SK-N-SH treated with all-trans-retinoic acid at 6 μM for 48 hours (cell line): ENCODE measurements at regions not wholly inside any gene's neighbourhood (a gene's known extent, or its start where the extent isn't known, plus 50 kb on each side); places are given as distances from the start of the nearest gene placed in this dataset.

ENCODE experiments used
- ATAC-seq: fragments of 200-7000 bp; cut with Tn5 transposase; 3 replicates; pipeline ENCODE4 v1.9.1; 2020; ENCODE audit warnings: mild to moderate bottlenecking, moderate library complexity
- BACH2 ChIP-seq: fragments of 250-450 bp; sonication (Bioruptor Pico); IDR thresholded peaks from 2 replicates; pipeline ENCODE4 v1.9.0; 2021; ENCODE audit warnings: mild to moderate bottlenecking, borderline replicate concordance
- GLIS3 ChIP-seq: fragments of 250-450 bp; sonication (Bioruptor Pico); IDR thresholded peaks from 2 replicates; pipeline ENCODE4 v1.5.0; 2020; ENCODE audit warnings: mild to moderate bottlenecking, moderate library complexity
- ISL1 ChIP-seq: fragments of 250-450 bp; sonication (Bioruptor Pico); IDR thresholded peaks from 2 replicates; pipeline ENCODE4 v2.1.2; 2022; ENCODE audit warnings: mild to moderate bottlenecking, moderate library complexity
- OSR1 ChIP-seq: fragments of 250-450 bp; sonication (Bioruptor Pico); IDR thresholded peaks from 2 replicates; pipeline ENCODE4 v1.8.0; 2022; ENCODE audit warnings: moderate library complexity, mild to moderate bottlenecking, inconsistent platforms
- PATZ1 ChIP-seq: fragments of 250-450 bp; sonication (Bioruptor Pico); IDR thresholded peaks from 2 replicates; pipeline ENCODE4 v1.8.0; 2020; ENCODE audit warnings: mild to moderate bottlenecking, moderate library complexity, borderline replicate concordance
- PPARA ChIP-seq: fragments of 250-450 bp; sonication (Bioruptor Pico); IDR thresholded peaks from 2 replicates; pipeline ENCODE4 v1.5.0; 2020; ENCODE audit warnings: mild to moderate bottlenecking, borderline replicate concordance
- RARB ChIP-seq: fragments of 250-450 bp; sonication (Bioruptor Pico); IDR thresholded peaks from 2 replicates; pipeline ENCODE4 v1.8.0; 2021; ENCODE audit warnings: mild to moderate bottlenecking, moderate library complexity
- SNAI2 ChIP-seq: fragments of 250-450 bp; sonication (Bioruptor Pico); IDR thresholded peaks from 2 replicates; pipeline ENCODE4 v1.5.0; 2020; ENCODE audit warnings: mild to moderate bottlenecking, moderate library complexity
- TCF4 ChIP-seq: fragments of 250-450 bp; sonication (Bioruptor Pico); IDR thresholded peaks from 2 replicates; pipeline ENCODE4 v1.8.0; 2021; ENCODE audit warnings: mild to moderate bottlenecking, moderate library complexity, borderline replicate concordance
- TOX ChIP-seq: fragments of 250-450 bp; sonication (Bioruptor Pico); IDR thresholded peaks from 2 replicates; pipeline ENCODE4 v1.8.0; 2021; ENCODE audit warnings: mild to moderate bottlenecking, moderate library complexity, borderline replicate concordance
- TSHZ2 ChIP-seq: fragments of 250-450 bp; sonication (Bioruptor Pico); IDR thresholded peaks from 2 replicates; pipeline ENCODE4 v1.5.0; 2020; ENCODE audit warnings: mild to moderate bottlenecking, moderate library complexity
- ZC3H10 ChIP-seq: fragments of 250-450 bp; sonication (Bioruptor Pico); IDR thresholded peaks from 2 replicates; pipeline ENCODE4 v1.5.1; 2021; ENCODE audit warnings: mild to moderate bottlenecking, moderate library complexity
- ZFP3 ChIP-seq: fragments of 250-450 bp; sonication (Bioruptor Pico); IDR thresholded peaks from 2 replicates; pipeline ENCODE4 v1.5.0; 2020; ENCODE audit warnings: mild to moderate bottlenecking, moderate library complexity
- ZFP30 ChIP-seq: fragments of 450-650 bp; formaldehyde crosslinking; IDR thresholded peaks from 2 replicates; pipeline ENCODE4 v1.5.0; 2022; ENCODE audit warnings: mild to moderate bottlenecking, moderate library complexity
- ZNF565 ChIP-seq: fragments of 450-650 bp; formaldehyde crosslinking; conservative IDR thresholded peaks from 2 replicates; pipeline ENCODE4 v1.5.0; 2020; ENCODE audit warnings: low read depth, mild to moderate bottlenecking, moderate library complexity
- ZNF70 ChIP-seq: fragments of 450-650 bp; formaldehyde crosslinking; IDR thresholded peaks from 2 replicates; pipeline ENCODE4 v1.5.0; 2020; ENCODE audit warnings: mild to moderate bottlenecking, moderate library complexity
- ZNF8 ChIP-seq: fragments of 450-650 bp; formaldehyde crosslinking; IDR thresholded peaks from 2 replicates; pipeline ENCODE4 v1.5.0; 2020; ENCODE audit warnings: mild to moderate bottlenecking, moderate library complexity
- TF ChIP-seq, protein P1 (sequence below): fragments of 250-450 bp; sonication (Bioruptor Pico); IDR thresholded peaks from 2 replicates; pipeline ENCODE4 v1.5.1; 2021; ENCODE audit warnings: mild to moderate bottlenecking, moderate library complexity
- TF ChIP-seq, protein P2 (sequence below): fragments of 250-450 bp; sonication (Bioruptor Pico); IDR thresholded peaks from 2 replicates; pipeline ENCODE4 v1.8.0; 2021; ENCODE audit warnings: low read depth, mild to moderate bottlenecking, moderate library complexity, borderline replicate concordance

DNA sequence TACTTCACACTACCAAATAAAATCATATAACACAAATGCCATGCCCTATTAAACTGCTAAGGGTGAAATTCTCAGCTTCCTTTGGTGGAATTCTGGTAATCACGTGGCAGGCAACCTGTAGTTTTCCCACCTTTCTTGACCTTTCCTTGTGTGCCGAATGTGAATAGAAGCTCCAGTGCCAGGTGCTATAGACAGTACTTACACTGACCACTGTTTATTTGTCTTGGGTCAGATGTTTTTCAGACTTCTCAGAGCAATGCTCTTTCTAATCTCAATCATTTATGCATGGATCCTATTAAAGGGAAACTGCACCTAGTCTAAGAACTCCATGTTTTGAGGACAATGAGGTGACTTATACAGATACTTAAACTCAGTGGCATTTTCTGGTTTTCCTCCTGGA, 296.8 kb upstream of the DIAPH2 start:
- TF ChIP-seq ZNF70 (CRISPR knock-in tag) (no peak), BACH2 (CRISPR knock-in tag) (no peak), TSHZ2 (no peak), ZFP3 (CRISPR knock-in tag) (no peak), ZC3H10 (CRISPR knock-in tag) (no peak), ZNF565 (CRISPR knock-in tag) (no peak), ZFP30 (CRISPR knock-in tag) (no peak), ISL1 (no peak), TCF4 (no peak), PATZ1 (CRISPR knock-in tag) (no peak), GLIS3 (CRISPR knock-in tag) (no peak), PPARA (CRISPR knock-in tag) (no peak), ZNF8 (no peak), TOX (CRISPR knock-in tag) (no peak), SNAI2 (CRISPR knock-in tag) (no peak)
- TF ChIP-seq, protein P1, sequence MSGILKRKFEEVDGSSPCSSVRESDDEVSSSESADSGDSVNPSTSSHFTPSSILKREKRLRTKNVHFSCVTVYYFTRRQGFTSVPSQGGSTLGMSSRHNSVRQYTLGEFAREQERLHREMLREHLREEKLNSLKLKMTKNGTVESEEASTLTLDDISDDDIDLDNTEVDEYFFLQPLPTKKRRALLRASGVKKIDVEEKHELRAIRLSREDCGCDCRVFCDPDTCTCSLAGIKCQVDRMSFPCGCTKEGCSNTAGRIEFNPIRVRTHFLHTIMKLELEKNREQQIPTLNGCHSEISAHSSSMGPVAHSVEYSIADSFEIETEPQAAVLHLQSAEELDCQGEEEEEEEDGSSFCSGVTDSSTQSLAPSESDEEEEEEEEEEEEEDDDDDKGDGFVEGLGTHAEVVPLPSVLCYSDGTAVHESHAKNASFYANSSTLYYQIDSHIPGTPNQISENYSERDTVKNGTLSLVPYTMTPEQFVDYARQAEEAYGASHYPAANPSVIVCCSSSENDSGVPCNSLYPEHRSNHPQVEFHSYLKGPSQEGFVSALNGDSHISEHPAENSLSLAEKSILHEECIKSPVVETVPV = no peak
- ATAC-seq = no peak

DNA sequence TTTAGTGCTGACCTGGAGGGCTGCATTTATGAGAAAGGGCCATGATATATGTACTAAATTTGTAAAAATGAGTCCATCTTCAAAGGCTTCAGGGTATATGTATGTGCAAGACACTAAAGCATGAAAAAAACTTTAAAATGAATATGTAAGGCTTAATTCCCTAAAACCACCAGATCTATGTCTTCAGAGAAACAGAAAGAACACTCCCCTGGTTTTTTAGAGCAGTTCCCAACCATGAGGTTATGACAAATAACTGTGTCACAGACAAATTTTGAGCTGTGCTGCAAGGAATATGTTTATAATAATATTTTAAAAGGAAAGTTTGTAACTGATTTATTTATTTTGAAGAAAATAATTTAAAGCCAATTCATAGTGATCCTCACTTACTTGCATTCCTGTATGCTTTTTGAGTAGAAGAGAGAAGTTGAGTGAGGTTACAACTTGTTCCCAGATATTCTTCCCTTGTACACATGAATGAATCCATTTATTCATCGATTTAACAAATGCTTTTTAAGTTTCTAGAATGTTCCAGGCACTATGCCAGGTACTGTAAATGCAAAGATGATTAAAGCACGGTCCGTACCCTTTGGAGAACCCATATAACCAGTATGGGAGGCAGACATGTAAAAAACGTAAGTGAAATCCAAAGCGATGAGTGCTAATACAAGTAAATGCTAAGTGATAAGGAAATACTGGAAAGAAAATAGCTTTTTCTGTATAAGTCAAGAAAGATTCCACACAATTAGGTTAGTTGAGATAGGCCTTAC, 295.2 kb upstream of the DIAPH2 start:
- no peak for TF ChIP-seq PATZ1 (CRISPR knock-in tag)
- no peak for TF ChIP-seq SNAI2 (CRISPR knock-in tag)
- TF ChIP-seq, protein P1 = no peak
- TF ChIP-seq RARB (CRISPR knock-in tag) = no peak
- TF ChIP-seq OSR1 (CRISPR knock-in tag) = no peak
- no peak for TF ChIP-seq ZFP3 (CRISPR knock-in tag)
- no peak for TF ChIP-seq TSHZ2
- TF ChIP-seq GLIS3 (CRISPR knock-in tag) = no peak
- no peak for TF ChIP-seq TCF4
- TF ChIP-seq, protein P2, sequence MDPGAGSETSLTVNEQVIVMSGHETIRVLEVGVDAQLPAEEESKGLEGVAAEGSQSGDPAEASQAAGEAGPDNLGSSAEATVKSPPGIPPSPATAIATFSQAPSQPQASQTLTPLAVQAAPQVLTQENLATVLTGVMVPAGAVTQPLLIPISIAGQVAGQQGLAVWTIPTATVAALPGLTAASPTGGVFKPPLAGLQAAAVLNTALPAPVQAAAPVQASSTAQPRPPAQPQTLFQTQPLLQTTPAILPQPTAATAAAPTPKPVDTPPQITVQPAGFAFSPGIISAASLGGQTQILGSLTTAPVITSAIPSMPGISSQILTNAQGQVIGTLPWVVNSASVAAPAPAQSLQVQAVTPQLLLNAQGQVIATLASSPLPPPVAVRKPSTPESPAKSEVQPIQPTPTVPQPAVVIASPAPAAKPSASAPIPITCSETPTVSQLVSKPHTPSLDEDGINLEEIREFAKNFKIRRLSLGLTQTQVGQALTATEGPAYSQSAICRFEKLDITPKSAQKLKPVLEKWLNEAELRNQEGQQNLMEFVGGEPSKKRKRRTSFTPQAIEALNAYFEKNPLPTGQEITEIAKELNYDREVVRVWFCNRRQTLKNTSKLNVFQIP = no peak
- TF ChIP-seq, all 23 proteins: peak for 0
- ATAC-seq = no peak
